ENCODE measurements at regions not wholly inside any gene's neighbourhood (a gene's known extent, or its start where the extent isn't known, plus 50 kb on each side); places are given as distances from the start of the nearest gene placed in this dataset.
"Not testable (repeated sequence)": the region's sequence is repeated elsewhere in the genome, so short reads cannot be mapped to it uniquely, and the experiment has no call there.

DNA sequence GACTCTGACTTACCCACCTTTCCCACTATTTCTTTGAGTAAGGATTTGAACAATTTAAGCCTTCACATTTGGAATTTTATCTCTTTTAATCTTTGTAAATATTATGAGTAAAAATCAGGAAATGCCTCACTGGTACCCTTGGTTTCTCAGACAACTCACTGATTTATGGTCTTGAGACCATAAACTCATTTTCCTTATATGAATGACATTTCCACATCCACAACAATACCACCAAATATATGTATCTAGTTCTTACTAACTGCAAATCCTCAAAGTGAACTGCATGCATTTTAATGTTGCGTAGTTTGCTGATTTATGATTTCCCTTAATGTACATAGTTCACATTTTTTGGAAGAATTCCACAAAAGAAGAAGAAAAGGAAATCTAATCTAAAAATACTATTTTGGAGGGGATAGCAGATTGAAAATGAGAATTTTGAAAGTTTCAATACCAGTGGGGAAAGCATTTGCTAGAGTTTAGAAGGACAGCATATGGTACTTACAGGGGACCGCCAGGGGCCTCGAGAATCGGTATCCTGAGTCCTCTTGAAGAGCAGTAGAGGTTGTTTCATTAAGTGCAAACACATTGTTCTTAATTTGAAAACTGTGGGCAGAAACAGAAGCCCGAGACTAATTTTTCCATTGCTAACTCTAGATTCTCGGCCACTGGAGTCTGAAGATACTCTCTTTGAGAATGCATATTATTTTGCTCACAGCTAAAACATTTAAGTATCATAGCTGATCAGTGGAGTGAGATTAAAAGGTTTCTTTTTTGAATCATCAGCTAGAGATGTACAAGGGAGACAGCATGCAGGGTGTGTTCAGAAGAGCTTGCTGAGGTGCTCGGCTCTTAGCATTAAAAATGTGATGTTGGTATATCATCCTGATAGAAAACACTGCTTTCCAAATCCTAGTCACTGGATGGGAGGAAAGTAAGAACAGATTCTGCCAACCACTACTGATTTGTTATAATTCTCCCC, 964.0 kb downstream of the GATA3 start:
- no peak for DNase-seq (ENCODE audit: low read depth, low spot score)

DNA sequence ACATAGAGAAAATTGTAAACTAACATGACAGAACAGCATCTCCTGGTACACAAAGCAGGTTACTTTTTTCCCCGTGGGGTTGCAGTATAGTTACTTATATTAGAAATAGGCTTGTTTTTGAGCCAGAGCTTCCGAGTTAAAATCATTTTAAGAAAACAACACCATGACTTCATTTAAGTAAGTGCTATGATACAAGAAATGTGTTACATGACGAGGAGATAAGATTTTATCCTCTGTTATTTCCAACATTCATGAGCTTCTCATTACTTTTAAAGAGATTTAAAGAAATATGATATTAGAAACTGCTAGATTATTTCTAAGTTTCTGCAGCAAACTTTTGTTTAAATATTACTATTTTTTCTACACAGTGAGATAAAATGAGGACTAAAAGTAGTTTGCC, 968.7 kb downstream of the GATA3 start:
- DNase-seq (ENCODE audit: low read depth, low spot score) = no peak

GRCh38 chr10:9024210-9024609, 969.7 kb downstream of the GATA3 start:
- DNase-seq (ENCODE audit: low read depth, low spot score) = no peak

DNA sequence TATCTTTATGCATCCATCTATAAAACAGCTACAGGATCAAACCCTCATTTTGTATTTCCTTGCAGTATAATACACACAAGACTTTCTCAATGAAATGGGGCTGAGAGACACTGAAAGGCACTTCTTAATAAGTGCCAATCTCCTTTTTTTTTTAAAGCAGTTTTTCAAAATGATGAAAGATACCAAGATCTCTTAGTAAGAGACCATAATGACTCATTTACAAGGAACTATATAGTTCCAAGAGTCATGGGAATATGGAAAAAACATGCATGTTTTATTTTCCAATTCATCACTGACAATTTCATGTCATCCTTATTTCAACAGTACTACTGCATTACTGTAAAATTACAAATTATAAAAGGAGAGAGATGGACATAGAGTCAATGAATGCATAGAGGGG, 973.7 kb downstream of the GATA3 start:
- no peak for DNase-seq (ENCODE audit: low read depth, low spot score)

- DNase-seq (ENCODE audit: low read depth, low spot score) = no peak
Measured at GRCh38 chr10:9035355-9035754, 980.9 kb downstream of the GATA3 start.

GRCh38 chr10:9036711-9037204, 982.3 kb downstream of the GATA3 start:
- DNase-seq (ENCODE audit: low read depth, low spot score) = no peak

DNA sequence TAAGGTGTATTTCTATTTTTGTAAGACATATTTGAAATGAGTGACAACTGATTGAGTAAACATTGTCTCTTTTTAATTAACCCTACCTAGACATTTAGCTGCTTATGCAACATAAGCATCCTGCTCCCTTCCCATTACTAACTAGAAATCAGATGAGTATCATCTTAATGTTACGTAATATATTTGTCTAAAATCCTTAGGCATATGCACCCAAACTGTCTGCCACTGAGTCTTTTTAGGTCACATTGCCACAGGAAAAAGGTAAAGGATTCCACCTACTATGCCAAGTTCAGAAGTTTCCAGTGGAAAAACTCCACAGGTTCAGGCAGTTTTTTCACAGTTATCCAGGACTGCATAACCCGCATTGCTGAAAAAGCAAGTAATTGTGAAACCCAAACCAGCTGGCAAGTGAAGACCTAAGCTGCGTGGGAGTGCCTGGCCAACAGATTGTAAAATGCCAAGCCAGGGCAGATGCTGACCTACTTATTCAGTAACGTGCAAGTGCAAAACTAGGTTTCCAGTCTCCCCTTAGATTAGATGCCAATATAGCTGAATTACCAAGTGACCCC, 983.7 kb downstream of the GATA3 start:
- DNase-seq (ENCODE audit: low read depth, low spot score) = no peak

DNA sequence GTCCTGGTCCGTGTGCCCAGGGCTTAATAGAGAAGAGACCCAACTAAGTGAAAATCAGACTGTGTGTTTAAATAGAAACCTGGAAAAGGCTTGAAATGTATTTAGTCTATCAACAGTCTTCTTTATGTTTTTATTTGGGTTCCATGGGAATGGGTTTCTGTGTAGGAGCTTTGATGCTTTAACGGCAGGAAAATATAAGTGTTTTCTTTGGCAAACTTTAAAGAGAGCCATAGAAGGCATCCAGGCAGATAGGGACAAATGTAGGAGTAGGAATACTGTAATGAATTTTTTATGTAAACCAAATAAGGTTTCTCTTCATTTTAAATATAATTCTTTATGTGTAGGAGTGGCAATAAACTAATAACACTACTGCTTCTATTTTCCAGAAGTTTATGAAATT, 989.0 kb downstream of the GATA3 start:
- DNase-seq (ENCODE audit: low read depth, low spot score) = no peak

DNA sequence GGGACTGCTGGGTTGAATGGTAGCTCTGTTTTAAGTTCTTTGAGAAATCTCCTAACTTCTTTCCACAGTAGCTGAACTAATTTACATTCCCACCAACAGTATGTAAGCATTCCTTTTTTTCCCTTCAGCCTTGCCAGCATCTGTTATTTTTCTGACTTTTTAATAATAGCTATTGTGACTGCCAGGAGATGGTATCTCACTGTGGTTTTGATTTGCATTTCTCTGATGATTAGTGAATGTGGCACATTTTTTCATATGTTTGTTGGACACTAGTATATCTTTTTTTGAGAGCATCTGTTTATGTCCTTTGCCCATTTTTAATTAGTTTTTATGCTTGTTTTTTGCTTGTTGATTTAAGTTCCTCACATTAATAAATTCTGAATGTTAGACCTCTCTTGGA, 990.8 kb downstream of the GATA3 start:
- DNase-seq (ENCODE audit: low read depth, low spot score) = no peak

DNA sequence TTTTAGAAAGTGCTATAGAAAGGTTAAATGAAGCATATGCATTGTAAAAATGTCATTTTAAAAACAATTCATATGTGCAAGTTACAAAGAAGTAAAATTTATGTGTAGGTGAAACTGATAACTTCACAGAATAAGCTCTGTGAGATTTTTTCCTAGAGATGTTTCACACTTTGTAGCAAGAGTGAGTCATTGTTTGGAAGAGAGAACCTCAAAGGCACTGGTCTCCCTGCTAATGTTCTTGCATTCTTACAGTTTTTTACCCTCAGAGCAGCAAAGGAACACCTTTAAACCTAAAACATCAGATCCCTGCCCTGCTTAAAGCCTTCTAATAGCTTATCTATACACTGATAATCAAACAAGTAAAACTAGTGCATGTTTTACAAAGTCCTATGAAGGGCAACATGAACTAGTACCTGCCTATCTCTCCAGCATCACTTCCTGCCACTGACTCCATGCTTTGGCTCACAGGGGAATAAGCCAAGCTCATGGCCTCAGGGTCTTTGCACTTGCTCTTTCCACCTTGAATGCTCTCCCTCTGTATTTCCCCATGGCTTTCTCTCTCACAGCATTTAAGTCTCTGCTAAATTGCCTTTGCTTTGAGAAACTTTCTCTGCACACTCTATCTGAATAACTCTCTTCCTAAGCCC, 997.0 kb downstream of the GATA3 start:
- peak; percentile 18 for DNase-seq (ENCODE audit: low read depth, low spot score)

DNA sequence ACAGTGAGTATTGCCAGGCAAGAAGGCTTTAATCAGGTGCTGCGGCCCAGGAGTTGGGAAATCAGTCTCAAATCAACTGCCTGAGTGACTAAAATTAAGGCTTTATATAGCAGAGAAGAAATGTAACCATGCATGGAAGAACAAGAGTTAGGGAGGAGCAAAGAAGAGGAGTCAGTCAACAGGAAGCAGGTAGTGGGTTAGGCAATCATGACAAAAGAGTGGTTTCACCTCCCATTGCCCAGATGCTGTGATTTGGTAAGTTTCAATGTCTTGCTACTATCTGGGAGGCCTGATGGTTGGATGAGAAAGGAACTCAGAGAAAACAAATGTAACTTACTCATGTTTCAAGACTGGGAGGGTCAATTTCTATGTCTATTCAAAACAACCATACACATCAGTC, 998.3 kb downstream of the GATA3 start:
- DNase-seq (ENCODE audit: low read depth, low spot score) = no peak

DNA sequence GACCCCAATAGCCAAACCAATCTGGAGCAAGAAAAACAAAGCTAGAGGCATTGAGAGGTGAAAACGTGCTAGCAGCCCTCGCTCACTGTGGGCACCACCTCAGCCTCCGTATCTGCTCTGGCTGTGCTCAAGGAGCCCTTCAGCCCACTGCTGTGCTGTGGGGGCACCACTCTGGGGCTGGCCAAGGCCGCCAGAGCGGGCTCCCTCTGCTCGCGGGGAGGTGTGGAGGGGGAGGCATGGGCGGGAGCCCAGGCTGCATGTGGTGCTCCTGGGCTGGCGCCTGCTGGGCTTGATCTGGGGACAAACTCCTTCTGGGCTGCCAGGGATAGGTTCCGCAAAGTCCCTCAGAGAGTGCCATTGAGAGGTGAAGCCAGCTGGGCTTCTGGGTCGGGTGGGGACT, 1002.0 kb downstream of the GATA3 start:
- no peak for DNase-seq (ENCODE audit: low read depth, low spot score)

GRCh38 chr10:9057293-9057692, 1002.8 kb downstream of the GATA3 start:
- DNase-seq (ENCODE audit: low read depth, low spot score) = not testable (repeated sequence)

DNA sequence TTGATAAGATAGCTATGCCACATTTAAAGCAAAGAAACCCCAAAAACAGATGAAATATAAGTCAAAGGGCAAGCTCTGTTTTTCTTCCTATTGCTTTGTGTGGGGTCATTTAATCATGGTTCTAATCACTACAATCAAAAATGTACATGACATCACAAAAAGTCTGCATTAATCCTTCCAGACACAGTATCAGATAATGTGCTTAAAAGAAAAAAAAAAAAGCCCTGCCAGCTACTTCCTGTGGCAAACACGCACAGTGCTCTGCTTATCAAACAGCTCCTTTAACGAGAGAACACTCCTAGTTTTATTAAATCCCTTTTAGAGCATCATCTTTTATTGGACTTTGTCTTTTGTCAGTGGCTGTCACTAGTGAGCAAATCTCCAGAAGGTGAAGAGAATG, 1005.8 kb downstream of the GATA3 start:
- DNase-seq (ENCODE audit: low read depth, low spot score) = no peak

- no peak for DNase-seq (ENCODE audit: low read depth, low spot score)
Measured at GRCh38 chr10:9061871-9062270, 1007.4 kb downstream of the GATA3 start.

- DNase-seq (ENCODE audit: low read depth, low spot score) = no peak
Measured at GRCh38 chr10:9066152-9066551, 1011.7 kb downstream of the GATA3 start.

- no peak for DNase-seq (ENCODE audit: low read depth, low spot score)
Measured at GRCh38 chr10:9068003-9068402, 1013.5 kb downstream of the GATA3 start.

DNA sequence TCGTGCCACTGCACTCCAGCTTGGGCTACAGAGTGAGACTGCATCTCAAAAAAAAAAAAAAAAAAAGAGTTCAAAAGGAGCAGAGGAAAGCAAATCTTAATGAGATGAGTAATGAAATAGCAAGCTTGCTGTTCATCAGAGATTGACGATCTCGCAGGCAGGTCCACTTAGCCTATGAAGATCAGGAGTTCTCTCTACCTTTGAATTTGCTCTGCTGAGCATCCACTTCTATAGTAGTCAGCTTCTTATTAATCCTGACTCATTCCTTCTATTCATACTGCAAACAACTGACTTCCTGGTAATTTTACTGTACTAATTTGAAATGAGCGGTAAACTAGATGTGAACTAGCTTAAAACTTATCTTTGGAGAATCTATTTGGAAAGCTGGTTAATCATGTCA, 1014.6 kb downstream of the GATA3 start:
- DNase-seq (ENCODE audit: low read depth, low spot score) = peak; percentile 14

DNA sequence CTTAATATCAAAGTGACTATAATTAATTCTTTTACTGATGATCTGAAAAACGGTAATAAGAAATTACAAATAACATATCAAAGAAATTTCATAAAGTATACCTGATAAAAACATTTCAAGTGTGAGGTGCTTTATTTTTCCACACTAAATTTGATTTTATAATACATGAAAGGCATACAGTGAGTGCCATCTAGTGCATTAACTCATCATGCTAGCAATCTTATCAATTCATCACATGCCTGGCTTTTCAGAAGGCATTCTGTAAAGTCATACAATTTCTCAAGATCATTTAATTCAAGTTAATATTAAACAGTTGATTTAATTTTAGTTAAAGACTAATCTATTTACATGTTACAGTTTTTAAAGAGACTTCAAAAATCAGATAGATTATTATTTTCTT, 1020.9 kb downstream of the GATA3 start:
- DNase-seq (ENCODE audit: low read depth, low spot score) = peak; percentile 1

DNA sequence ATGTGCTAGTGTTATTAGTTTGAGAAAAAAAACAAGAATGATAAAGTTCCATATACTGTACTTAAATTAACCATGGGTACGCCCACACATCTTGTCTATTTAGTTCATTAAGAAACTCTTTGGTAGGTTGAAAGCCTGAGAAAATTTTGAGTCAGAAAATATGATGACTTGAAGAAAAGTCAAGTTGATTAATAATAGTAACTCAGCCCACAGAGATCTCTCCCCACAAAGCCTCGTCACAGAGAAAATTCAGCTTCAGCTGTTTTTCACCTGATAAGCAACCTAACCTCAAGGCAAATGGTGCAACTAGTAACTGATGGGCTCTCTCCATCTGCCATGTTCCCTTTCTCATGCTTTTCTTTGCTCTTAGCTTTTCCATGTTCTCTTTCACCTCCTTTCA, 1021.6 kb downstream of the GATA3 start:
- DNase-seq (ENCODE audit: low read depth, low spot score) = no peak

DNA sequence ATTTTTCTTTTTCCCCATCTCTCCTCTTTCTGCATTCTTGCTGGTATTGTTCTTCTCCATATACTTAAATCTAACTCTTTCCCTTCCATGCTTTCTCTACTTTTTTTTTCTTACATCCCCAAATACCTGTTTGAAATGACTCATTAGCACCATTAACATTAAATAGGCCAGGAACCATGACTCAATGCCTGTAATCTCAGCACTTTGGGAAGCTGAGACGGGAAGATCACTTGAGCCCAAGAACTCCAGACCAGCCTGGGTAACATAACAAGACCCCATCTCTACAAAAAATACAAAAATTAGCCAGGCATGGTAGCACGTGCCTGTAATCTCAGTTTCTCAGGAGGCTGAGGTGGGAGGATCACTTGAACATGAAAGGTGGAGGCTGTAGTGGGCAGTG, 1026.8 kb downstream of the GATA3 start:
- no peak for DNase-seq (ENCODE audit: low read depth, low spot score)

GRCh38 chr10:9081961-9082360, 1027.5 kb downstream of the GATA3 start:
- DNase-seq (ENCODE audit: low read depth, low spot score) = no peak
